RPMI8226 (cell line): ENCODE measurements at regions not wholly inside any gene's neighbourhood (a gene's known extent, or its start where the extent isn't known, plus 50 kb on each side); places are given as distances from the start of the nearest gene placed in this dataset.
"Not testable (repeated sequence)": the region's sequence is repeated elsewhere in the genome, so short reads cannot be mapped to it uniquely, and the experiment has no call there.

ENCODE experiments used
- DNase-seq: peaks from one replicate; pipeline ENCODE4 v3.0.0-alpha.2; 2015

- no peak for DNase-seq
Measured at GRCh38 chr20:55386686-55387085, 618.6 kb downstream of the CBLN4 start.

GRCh38 chr20:55375920-55376319, 629.4 kb downstream of the CBLN4 start:
- peak; percentile 9 for DNase-seq

- DNase-seq, result no peak
Measured at GRCh38 chr20:55365745-55366144, 639.6 kb downstream of the CBLN4 start.

GRCh38 chr20:55360895-55361294, 644.4 kb downstream of the CBLN4 start:
- DNase-seq, result no peak

- DNase-seq, result no peak
Measured at GRCh38 chr20:55354720-55355119, 650.6 kb downstream of the CBLN4 start.

GRCh38 chr20:55353206-55353605, 652.1 kb downstream of the CBLN4 start:
- DNase-seq, result no peak

GRCh38 chr20:55348223-55348622, 657.1 kb downstream of the CBLN4 start:
- DNase-seq, result no peak

- DNase-seq, result no peak
Measured at GRCh38 chr20:55342822-55343221, 662.5 kb downstream of the CBLN4 start.

GRCh38 chr20:55333798-55334197, 671.5 kb downstream of the CBLN4 start:
- DNase-seq, result no peak

GRCh38 chr20:55329108-55329507, 676.2 kb downstream of the CBLN4 start:
- no peak for DNase-seq

GRCh38 chr20:55322745-55323144, 682.6 kb downstream of the CBLN4 start:
- DNase-seq, result no peak

- DNase-seq, result no peak
Measured at GRCh38 chr20:55316753-55317152, 688.6 kb downstream of the CBLN4 start.

- not testable (repeated sequence) for DNase-seq
Measured at GRCh38 chr20:55310844-55311243, 694.5 kb downstream of the CBLN4 start.

- no peak for DNase-seq
Measured at GRCh38 chr20:55291261-55291660, 714.1 kb downstream of the CBLN4 start.

GRCh38 chr20:55283889-55284288, 721.4 kb downstream of the CBLN4 start:
- no peak for DNase-seq

GRCh38 chr20:55273149-55273548, 732.2 kb downstream of the CBLN4 start:
- no peak for DNase-seq

GRCh38 chr20:55271371-55271770, 733.9 kb downstream of the CBLN4 start:
- DNase-seq, result no peak

GRCh38 chr20:55269913-55270312, 735.4 kb downstream of the CBLN4 start:
- no peak for DNase-seq

GRCh38 chr20:55266361-55266760, 739.0 kb downstream of the CBLN4 start:
- DNase-seq, result no peak

- no peak for DNase-seq
Measured at GRCh38 chr20:55264703-55265239, 740.5 kb downstream of the CBLN4 start.

- DNase-seq, result no peak
Measured at GRCh38 chr20:55258559-55258958, 746.8 kb downstream of the CBLN4 start.

GRCh38 chr20:55255016-55255415, 750.3 kb downstream of the CBLN4 start:
- DNase-seq, result no peak

- DNase-seq, result no peak
Measured at GRCh38 chr20:55253781-55254180, 751.5 kb downstream of the CBLN4 start.

GRCh38 chr20:55252521-55252920, 752.8 kb downstream of the CBLN4 start:
- no peak for DNase-seq

- DNase-seq, result no peak
Measured at GRCh38 chr20:55251170-55251569, 754.1 kb downstream of the CBLN4 start.

- DNase-seq, result no peak
Measured at GRCh38 chr20:55242853-55243252, 762.5 kb downstream of the CBLN4 start.
